HCT116 (cell line): ENCODE measurements at regions not wholly inside any gene's neighbourhood (a gene's known extent, or its start where the extent isn't known, plus 50 kb on each side); places are given as distances from the start of the nearest gene placed in this dataset.

ENCODE experiments used
- ATAC-seq: fragments of 200-7000 bp; cut with Tn5 transposase; 2 replicates; pipeline ENCODE4 v1.9.1; 2020; ENCODE audit warnings: mild to moderate bottlenecking, moderate library complexity
- BruUV-seq: library from RNA; stranded (reverse); fragments of 400-500 nt; replicated peaks from 2 replicates; lab custom pipeline; 2021; lab: Mats Ljungman, UMichigan
- CTCF ChIA-PET: fragments of 300-600 bp; sonication (Branson Sonifier 250); formaldehyde crosslinking; loops from one replicate; lab custom pipeline; 2021; ENCODE audit warnings: antibody characterized with exemption; lab: Charles Lee
- POLR2A ChIA-PET: fragments of 300-600, 350-600 bp; sonication (Branson Sonifier 250); formaldehyde crosslinking; loops from one replicate; lab custom pipeline; 2021; ENCODE audit warnings: antibody characterized with exemption; lab: Charles Lee
- RAD21 ChIA-PET, 2 experiments: fragments of 300-600 bp; sonication (Branson Sonifier 250); formaldehyde crosslinking; loops; one replicate each; lab custom pipeline; 2023; ENCODE audit warnings: low total read pairs in 2 of 2; ENCODE audit not compliant: uncharacterized antibody in 2 of 2, unreplicated experiment in 2 of 2, low non-redundant PET in 1 of 2; lab: Charles Lee
- DNase-seq: peaks from one replicate; pipeline ENCODE4 v3.0.0-alpha.2; 2010; ENCODE audit warnings: low read depth, low spot score
- H2AFZ ChIP-seq: fragments of 200-600 bp; shearing (Covaris generic), sonication (generic); 2 replicates; pipeline ENCODE4 v1.6.1; 2017; ENCODE audit warnings: low read depth, mixed run types, mixed read lengths, antibody characterized with exemption, low read length; ENCODE audit not compliant: poor library complexity, severe bottlenecking
- H3K27ac ChIP-seq: 2 replicates; pipeline ENCODE4 v1.5.1; 2012; ENCODE audit warnings: low read depth, low read length
- H3K27me3 ChIP-seq: fragments of 200-600 bp; sonication (generic); 2 replicates; pipeline ENCODE4 v1.6.1; 2016; ENCODE audit warnings: mixed run types, low read length, mixed read lengths; ENCODE audit not compliant: insufficient read depth
- H3K36me3 ChIP-seq, 2 experiments: fragments of 200-500 bp in 1 of 2; fragments of 200-600 bp in 1 of 2; sonication (Bioruptor generic) in 1 of 2; sonication (generic) in 1 of 2; 2 replicates each; pipeline versions ENCODE4 v1.5.1 to v1.6.1; 2014 to 2016; ENCODE audit warnings: low read length in 2 of 2, inconsistent platforms in 1 of 2, mixed read lengths in 1 of 2, mixed run types in 1 of 2; ENCODE audit not compliant: insufficient read depth in 2 of 2, control insufficient read depth in 1 of 2
- H3K4me1 ChIP-seq, 2 experiments: fragments of 200-600 bp in 1 of 2; sonication (generic) in 1 of 2; 2 replicates each; pipeline versions ENCODE4 v1.5.1 to v1.6.1; 2012 to 2017; ENCODE audit warnings: low read length in 2 of 2, inconsistent platforms in 1 of 2, mild to moderate bottlenecking in 1 of 2, mixed read lengths in 1 of 2, mixed run types in 1 of 2, moderate library complexity in 1 of 2; ENCODE audit not compliant: insufficient read depth in 2 of 2, control insufficient read depth in 1 of 2
- H3K4me2 ChIP-seq: fragments of 200-600 bp; sonication (generic); 2 replicates; pipeline ENCODE4 v1.6.1; 2017; ENCODE audit warnings: mixed run types, low read length, mixed read lengths
- H3K4me3 ChIP-seq, 2 experiments: fragments of 200-600 bp in 1 of 2; sonication (generic) in 1 of 2; replicated peaks in 1 of 2; 2 replicates each; pipeline ENCODE4 v1.5.1; 2011 to 2016; ENCODE audit warnings: low read length in 2 of 2, control low read depth in 1 of 2, low read depth in 1 of 2, mild to moderate bottlenecking in 1 of 2, mixed read lengths in 1 of 2, mixed run types in 1 of 2
- H3K79me2 ChIP-seq: fragments of 200-600 bp; sonication (generic); 2 replicates; pipeline ENCODE4 v1.6.1; 2017; ENCODE audit warnings: mild to moderate bottlenecking, mixed run types, low read length, moderate library complexity, mixed read lengths; ENCODE audit not compliant: insufficient read depth
- H3K9ac ChIP-seq: fragments of 200-600 bp; sonication (generic); 2 replicates; pipeline ENCODE4 v1.6.1; 2016; ENCODE audit warnings: low read length, mixed read lengths
- H3K9me2 ChIP-seq: fragments of 200-600 bp; sonication (generic), shearing (Covaris generic); 2 replicates; pipeline ENCODE4 v1.6.1; 2017; ENCODE audit warnings: mixed run types, mild to moderate bottlenecking, moderate library complexity; ENCODE audit not compliant: insufficient read depth
- H3K9me3 ChIP-seq, 2 experiments: fragments of 200-500 bp in 1 of 2; fragments of 200-600 bp in 1 of 2; sonication (Bioruptor generic) in 1 of 2; sonication (generic) in 1 of 2; 2 replicates each; pipeline ENCODE4 v1.6.1; 2014 to 2017; ENCODE audit warnings: low read length in 2 of 2, mixed read lengths in 2 of 2, inconsistent platforms in 1 of 2, low read depth in 1 of 2, mild to moderate bottlenecking in 1 of 2, mixed run types in 1 of 2, moderate library complexity in 1 of 2; ENCODE audit not compliant: control insufficient read depth in 1 of 2, insufficient read depth in 1 of 2
- H4K20me1 ChIP-seq: fragments of 200-600 bp; sonication (generic), shearing (Covaris generic); 2 replicates; pipeline ENCODE4 v1.6.1; 2017; ENCODE audit warnings: mixed run types, mild to moderate bottlenecking, moderate library complexity; ENCODE audit not compliant: insufficient read depth
- CBX3 ChIP-seq: IDR thresholded peaks from 2 replicates; pipeline ENCODE4 v1.6.1; 2012; ENCODE audit warnings: low read depth
- CEBPB ChIP-seq: IDR thresholded peaks from 2 replicates; pipeline ENCODE4 v1.6.1; 2012; ENCODE audit warnings: low read depth
- ELF1 ChIP-seq: IDR thresholded peaks from 2 replicates; pipeline ENCODE4 v1.6.1; 2012; ENCODE audit warnings: low read depth, borderline replicate concordance
- EZH2 ChIP-seq: fragments of 200-600 bp; sonication (generic); IDR thresholded peaks from 2 replicates; pipeline ENCODE4 v1.6.1; 2017; ENCODE audit warnings: antibody characterized with exemption, mixed run types
- FOSL1 ChIP-seq: IDR thresholded peaks from 2 replicates; pipeline ENCODE4 v1.6.1; 2012; ENCODE audit warnings: low read depth
- JUND ChIP-seq: IDR thresholded peaks from 2 replicates; pipeline ENCODE4 v1.6.1; 2012
- POLR2A ChIP-seq: IDR thresholded peaks from 2 replicates; pipeline ENCODE4 v1.7.0; 2011; ENCODE audit warnings: borderline replicate concordance; ENCODE audit not compliant: insufficient read depth, insufficient read length; ENCODE audit errors: extremely low read depth
- POLR2AphosphoS5 ChIP-seq: IDR thresholded peaks from 2 replicates; pipeline ENCODE4 v1.6.1; 2011; ENCODE audit warnings: mild to moderate bottlenecking, low read depth, low read length, moderate library complexity
- RAD21 ChIP-seq: IDR thresholded peaks from 2 replicates; pipeline ENCODE4 v1.6.1; 2012; ENCODE audit warnings: low read depth, mild to moderate bottlenecking
- SIN3A ChIP-seq: IDR thresholded peaks from 2 replicates; pipeline ENCODE4 v1.6.1; 2012; ENCODE audit warnings: low read depth
- SP1 ChIP-seq: IDR thresholded peaks from 2 replicates; pipeline ENCODE4 v1.6.1; 2012; ENCODE audit warnings: low read depth
- SRF ChIP-seq: IDR thresholded peaks from 2 replicates; pipeline ENCODE4 v1.6.1; 2012; ENCODE audit warnings: low read depth
- TCF7L2 ChIP-seq: IDR thresholded peaks from 2 replicates; pipeline ENCODE4 v1.7.0; 2011; ENCODE audit warnings: borderline replicate concordance, inconsistent platforms; ENCODE audit not compliant: insufficient read depth, insufficient read length; ENCODE audit errors: extremely low read depth
- YY1 ChIP-seq: IDR thresholded peaks from 2 replicates; pipeline ENCODE4 v1.6.1; 2011; ENCODE audit warnings: low read length, low read depth, moderate library complexity, mild to moderate bottlenecking; ENCODE audit not compliant: insufficient replicate concordance; ENCODE audit errors: extremely low read depth
- ZFX ChIP-seq: fragments of 450-650 bp; IDR thresholded peaks from 2 replicates; pipeline ENCODE4 v1.6.1; 2017
- ZNF274 ChIP-seq: fragments of 200-500 bp; sonication (Bioruptor generic); IDR thresholded peaks from 2 replicates; pipeline ENCODE4 v1.6.1; 2014; ENCODE audit warnings: mild to moderate bottlenecking, low read depth, low read length, inconsistent platforms
- intact Hi-C: fragments of 100-400 bp; cut with micrococcal nuclease; formaldehyde crosslinking; loops from 2 replicates; pipeline ENCODE4 v1.10.0; 2022
- TF ChIP-seq, protein P1 (sequence below): IDR thresholded peaks from 2 replicates; pipeline ENCODE4 v1.6.1; 2012
- TF ChIP-seq, protein P2 (sequence below), 3 experiments: fragments of 200-600 bp in 1 of 3; sonication (generic) in 1 of 3; IDR thresholded peaks in 2 of 3; conservative IDR thresholded peaks in 1 of 3; 2 replicates each; pipeline ENCODE4 v1.5.1; 2012 to 2017; ENCODE audit warnings: low read depth in 2 of 3, low read length in 2 of 3, antibody characterized with exemption in 1 of 3, borderline replicate concordance in 1 of 3, control low read depth in 1 of 3, mild to moderate bottlenecking in 1 of 3, mixed read lengths in 1 of 3, mixed run types in 1 of 3, moderate library complexity in 1 of 3; ENCODE audit not compliant: insufficient read depth in 1 of 3
- TF ChIP-seq, protein P3 (sequence below): IDR thresholded peaks from 2 replicates; pipeline ENCODE4 v1.6.1; 2012
- TF ChIP-seq, protein P4 (sequence below): IDR thresholded peaks from 2 replicates; pipeline ENCODE4 v1.6.1; 2012; ENCODE audit warnings: low read depth

DNA sequence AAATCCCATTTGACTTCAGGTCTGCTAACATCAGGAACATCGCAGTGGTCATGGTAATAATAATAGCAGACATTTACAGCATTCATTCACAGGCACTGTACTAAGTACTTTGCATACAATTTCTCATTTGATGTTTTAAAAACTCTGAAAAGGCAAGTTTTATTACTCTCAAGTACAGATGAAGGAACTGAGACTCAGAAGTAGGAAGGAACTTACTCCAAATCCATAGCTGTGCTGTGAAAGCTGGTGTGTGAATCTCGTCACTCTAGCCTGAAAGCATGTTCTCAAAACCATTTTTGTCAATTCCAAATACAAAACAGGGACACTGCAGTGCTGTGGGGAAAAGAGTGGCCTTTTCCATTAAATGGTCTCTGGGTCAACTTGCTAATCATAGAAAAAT is 179.9 kb downstream of the FAM43A start:
- no peak for DNase-seq
- H3K27me3 ChIP-seq: no peaks in the 10 kb centered on the region
- ChIA-PET RAD21 (no interaction called here), CTCF (no interaction called here), POLR2A (no interaction called here)
- H3K9ac ChIP-seq: no peak overlapping the region
- H2AFZ ChIP-seq: no peak overlapping the region
- H3K27ac ChIP-seq: no peak overlapping the region
- no peaks in the 10 kb centered on the region for H3K9me2 ChIP-seq
- H3K4me1 ChIP-seq: peaks cover 9 to 14% of the 10 kb centered on the region in 2 experiments
- H3K4me2 ChIP-seq: no peak overlapping the region
- no peak overlapping the region for H3K4me3 ChIP-seq
- H4K20me1 ChIP-seq: no peaks in the 10 kb centered on the region
- ATAC-seq: no peak
- no TSS peak for BruUV-seq
- TF ChIP-seq ZFX (no peak), EZH2 (no peak), ZNF274 (no peak), TCF7L2 (no peak), POLR2AphosphoS5 (no peak), SIN3A (no peak), YY1 (no peak), SP1 (no peak), ELF1 (no peak), POLR2A (no peak), CBX3 (no peak), FOSL1 (no peak), SRF (no peak), CEBPB (no peak), JUND (no peak), RAD21 (no peak)
- TF ChIP-seq, protein P1, sequence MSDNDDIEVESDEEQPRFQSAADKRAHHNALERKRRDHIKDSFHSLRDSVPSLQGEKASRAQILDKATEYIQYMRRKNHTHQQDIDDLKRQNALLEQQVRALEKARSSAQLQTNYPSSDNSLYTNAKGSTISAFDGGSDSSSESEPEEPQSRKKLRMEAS: no peak
- TF ChIP-seq, protein P2, sequence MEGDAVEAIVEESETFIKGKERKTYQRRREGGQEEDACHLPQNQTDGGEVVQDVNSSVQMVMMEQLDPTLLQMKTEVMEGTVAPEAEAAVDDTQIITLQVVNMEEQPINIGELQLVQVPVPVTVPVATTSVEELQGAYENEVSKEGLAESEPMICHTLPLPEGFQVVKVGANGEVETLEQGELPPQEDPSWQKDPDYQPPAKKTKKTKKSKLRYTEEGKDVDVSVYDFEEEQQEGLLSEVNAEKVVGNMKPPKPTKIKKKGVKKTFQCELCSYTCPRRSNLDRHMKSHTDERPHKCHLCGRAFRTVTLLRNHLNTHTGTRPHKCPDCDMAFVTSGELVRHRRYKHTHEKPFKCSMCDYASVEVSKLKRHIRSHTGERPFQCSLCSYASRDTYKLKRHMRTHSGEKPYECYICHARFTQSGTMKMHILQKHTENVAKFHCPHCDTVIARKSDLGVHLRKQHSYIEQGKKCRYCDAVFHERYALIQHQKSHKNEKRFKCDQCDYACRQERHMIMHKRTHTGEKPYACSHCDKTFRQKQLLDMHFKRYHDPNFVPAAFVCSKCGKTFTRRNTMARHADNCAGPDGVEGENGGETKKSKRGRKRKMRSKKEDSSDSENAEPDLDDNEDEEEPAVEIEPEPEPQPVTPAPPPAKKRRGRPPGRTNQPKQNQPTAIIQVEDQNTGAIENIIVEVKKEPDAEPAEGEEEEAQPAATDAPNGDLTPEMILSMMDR (IDR thresholded peaks at IDR 0.05 in 2 of 3, conservative IDR thresholded peaks at IDR 0.05 in 1 of 3; ENCODE audit: borderline replicate concordance in 1 of 3, insufficient read depth in 1 of 3, low read depth in 2 of 3, low read length in 2 of 3): no peak
- TF ChIP-seq, protein P3, sequence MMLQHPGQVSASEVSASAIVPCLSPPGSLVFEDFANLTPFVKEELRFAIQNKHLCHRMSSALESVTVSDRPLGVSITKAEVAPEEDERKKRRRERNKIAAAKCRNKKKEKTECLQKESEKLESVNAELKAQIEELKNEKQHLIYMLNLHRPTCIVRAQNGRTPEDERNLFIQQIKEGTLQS: no peak
- TF ChIP-seq, protein P4, sequence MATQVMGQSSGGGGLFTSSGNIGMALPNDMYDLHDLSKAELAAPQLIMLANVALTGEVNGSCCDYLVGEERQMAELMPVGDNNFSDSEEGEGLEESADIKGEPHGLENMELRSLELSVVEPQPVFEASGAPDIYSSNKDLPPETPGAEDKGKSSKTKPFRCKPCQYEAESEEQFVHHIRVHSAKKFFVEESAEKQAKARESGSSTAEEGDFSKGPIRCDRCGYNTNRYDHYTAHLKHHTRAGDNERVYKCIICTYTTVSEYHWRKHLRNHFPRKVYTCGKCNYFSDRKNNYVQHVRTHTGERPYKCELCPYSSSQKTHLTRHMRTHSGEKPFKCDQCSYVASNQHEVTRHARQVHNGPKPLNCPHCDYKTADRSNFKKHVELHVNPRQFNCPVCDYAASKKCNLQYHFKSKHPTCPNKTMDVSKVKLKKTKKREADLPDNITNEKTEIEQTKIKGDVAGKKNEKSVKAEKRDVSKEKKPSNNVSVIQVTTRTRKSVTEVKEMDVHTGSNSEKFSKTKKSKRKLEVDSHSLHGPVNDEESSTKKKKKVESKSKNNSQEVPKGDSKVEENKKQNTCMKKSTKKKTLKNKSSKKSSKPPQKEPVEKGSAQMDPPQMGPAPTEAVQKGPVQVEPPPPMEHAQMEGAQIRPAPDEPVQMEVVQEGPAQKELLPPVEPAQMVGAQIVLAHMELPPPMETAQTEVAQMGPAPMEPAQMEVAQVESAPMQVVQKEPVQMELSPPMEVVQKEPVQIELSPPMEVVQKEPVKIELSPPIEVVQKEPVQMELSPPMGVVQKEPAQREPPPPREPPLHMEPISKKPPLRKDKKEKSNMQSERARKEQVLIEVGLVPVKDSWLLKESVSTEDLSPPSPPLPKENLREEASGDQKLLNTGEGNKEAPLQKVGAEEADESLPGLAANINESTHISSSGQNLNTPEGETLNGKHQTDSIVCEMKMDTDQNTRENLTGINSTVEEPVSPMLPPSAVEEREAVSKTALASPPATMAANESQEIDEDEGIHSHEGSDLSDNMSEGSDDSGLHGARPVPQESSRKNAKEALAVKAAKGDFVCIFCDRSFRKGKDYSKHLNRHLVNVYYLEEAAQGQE: no peak
- intact Hi-C loops: no loop called here
- no peaks in the 10 kb centered on the region for H3K36me3 ChIP-seq
- no peaks in the 10 kb centered on the region for H3K79me2 ChIP-seq
- H3K9me3 ChIP-seq: no peaks in the 10 kb centered on the region
